ENCODE measurements at regions not wholly inside any gene's neighbourhood (a gene's known extent, or its start where the extent isn't known, plus 50 kb on each side); places are given as distances from the start of the nearest gene placed in this dataset.

GRCh38 chr2:64322433-64322832, 131.5 kb upstream of the LGALSL start:
- no peak for DNase-seq

GRCh38 chr2:64323197-64323596, 130.8 kb upstream of the LGALSL start:
- no peak for DNase-seq

- DNase-seq = no peak
Observed at GRCh38 chr2:64324746-64325410, 129.1 kb upstream of the LGALSL start.

GRCh38 chr2:64325477-64325851, 128.5 kb upstream of the LGALSL start:
- no peak for DNase-seq

GRCh38 chr2:64325852-64326577, 127.9 kb upstream of the LGALSL start:
- DNase-seq = no peak

- DNase-seq = no peak
Observed at GRCh38 chr2:64326578-64327050, 127.3 kb upstream of the LGALSL start.

GRCh38 chr2:64327129-64327509, 126.8 kb upstream of the LGALSL start:
- DNase-seq = no peak

- no peak for DNase-seq
Observed at GRCh38 chr2:64327510-64328414, 126.2 kb upstream of the LGALSL start.

GRCh38 chr2:64328415-64328722, 125.6 kb upstream of the LGALSL start:
- DNase-seq = no peak

GRCh38 chr2:64328756-64329155, 125.2 kb upstream of the LGALSL start:
- no peak for DNase-seq

- no peak for DNase-seq
Observed at GRCh38 chr2:64329848-64330247, 124.1 kb upstream of the LGALSL start.

GRCh38 chr2:64330281-64331113, 123.5 kb upstream of the LGALSL start:
- peak; percentile 80 for DNase-seq

- DNase-seq = no peak
Observed at GRCh38 chr2:64331114-64331645, 122.8 kb upstream of the LGALSL start.

- no peak for DNase-seq
Observed at GRCh38 chr2:64331849-64332699, 121.9 kb upstream of the LGALSL start.

GRCh38 chr2:64336171-64336570, 117.8 kb upstream of the LGALSL start:
- no peak for DNase-seq

- no peak for DNase-seq
Observed at GRCh38 chr2:64337314-64337713, 116.6 kb upstream of the LGALSL start.

- no peak for DNase-seq
Observed at GRCh38 chr2:64338108-64338507, 115.9 kb upstream of the LGALSL start.

GRCh38 chr2:64338910-64339500, 115.0 kb upstream of the LGALSL start:
- peak; percentile 6 for DNase-seq

GRCh38 chr2:64341461-64341860, 112.5 kb upstream of the LGALSL start:
- DNase-seq = no peak

- no peak for DNase-seq
Observed at GRCh38 chr2:64342195-64343099, 111.5 kb upstream of the LGALSL start.
